ENCODE measurements at regions not wholly inside any gene's neighbourhood (a gene's known extent, or its start where the extent isn't known, plus 50 kb on each side); places are given as distances from the start of the nearest gene placed in this dataset.

DNA sequence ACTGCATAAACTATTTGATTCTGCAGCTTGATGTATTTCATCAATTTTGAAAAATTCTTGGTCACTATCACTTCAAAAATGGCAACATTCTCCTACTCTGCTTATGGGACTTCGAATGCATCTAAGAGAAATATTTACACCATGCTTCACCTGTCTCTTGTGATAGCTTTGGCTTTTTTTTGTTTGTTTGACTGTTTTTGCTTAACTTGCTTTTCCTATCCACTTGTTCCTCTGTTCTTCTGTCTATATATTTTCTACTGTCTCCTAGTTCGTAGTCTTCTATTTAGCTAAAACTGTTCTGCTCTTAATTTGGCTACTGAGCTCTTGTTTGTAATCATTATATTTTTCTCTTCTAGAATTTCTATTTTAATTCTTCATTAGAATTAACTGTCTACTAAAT, 94.4 kb downstream of the INHBA start:
- H3K9me3 ChIP-seq = no peaks in the 10 kb centered on the region
- H3K27ac ChIP-seq = no peak overlapping the region
- 91 to 92% methylated on average over 2 of the region's 2 CpGs for WGBS, 2 donors
- H3K27me3 ChIP-seq = no peaks in the 10 kb centered on the region
- no peaks in the 10 kb centered on the region for H3K4me1 ChIP-seq
- no peak for DNase-seq
- H3K36me3 ChIP-seq (ENCODE audit: low read depth, missing control alignments) = no peaks in the 10 kb centered on the region
- no peak overlapping the region for H3K4me3 ChIP-seq
- TF ChIP-seq POLR2A (IDR thresholded peaks at IDR 0.05) (no peak), CTCF (IDR thresholded peaks at IDR 0.05) (no peak)
- intact Hi-C loops (cut with DNase I; ENCODE audit: low total_unique reads) = no loop called here

- WGBS, 2 donors = 87 to 95% methylated on average over 1 of the region's 1 CpG
Measured at GRCh38 chr7:41603985-41604384, 98.9 kb downstream of the INHBA start.

DNA sequence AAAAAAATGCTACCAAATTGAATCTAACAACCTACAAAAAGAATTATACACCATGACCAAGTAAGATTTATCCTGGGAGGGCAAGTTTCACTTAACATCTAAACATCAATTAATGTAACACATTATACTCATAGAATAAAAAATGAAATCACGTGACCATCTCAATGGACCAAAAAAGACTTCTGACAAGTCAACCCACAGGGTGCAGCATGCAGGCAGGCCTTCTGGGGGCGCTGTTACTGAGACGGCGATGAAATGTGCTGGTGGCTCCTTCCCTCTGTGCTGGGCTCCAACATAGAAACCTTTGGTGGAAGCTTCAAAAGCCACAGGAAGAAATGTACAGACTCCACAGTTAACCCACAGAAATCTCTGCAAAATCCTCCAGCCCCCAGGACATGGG, 103.1 kb downstream of the INHBA start:
- WGBS, 2 donors = 60 to 62% methylated on average over 4 of the region's 4 CpGs
- no peaks in the 10 kb centered on the region for H3K36me3 ChIP-seq (ENCODE audit: low read depth, missing control alignments)
- no peak overlapping the region for H3K4me3 ChIP-seq

More at GRCh38 chr7:41603985-41604384, 98.9 kb downstream of the INHBA start:
- intact Hi-C loops (cut with DNase I; ENCODE audit: low total_unique reads) = no loop called here
- Histone ChIP-seq H3K27ac (no peak overlapping the region), H3K4me1 (no peaks in the 10 kb centered on the region), H3K9me3 (no peaks in the 10 kb centered on the region), H3K27me3 (no peaks in the 10 kb centered on the region), H3K36me3 (ENCODE audit: low read depth, missing control alignments) (no peaks in the 10 kb centered on the region), H3K4me3 (no peak overlapping the region)
- TF ChIP-seq CTCF (IDR thresholded peaks at IDR 0.05) (no peak), POLR2A (IDR thresholded peaks at IDR 0.05) (no peak)
- DNase-seq = no peak

GRCh38 chr7:41592794-41593193, 110.1 kb downstream of the INHBA start:
- no peaks in the 10 kb centered on the region for H3K9me3 ChIP-seq

More for the DNA sequence above, 103.1 kb downstream of the INHBA start:
- no peaks in the 10 kb centered on the region for H3K9me3 ChIP-seq
- no peaks in the 10 kb centered on the region for H3K27me3 ChIP-seq
- H3K4me1 ChIP-seq = no peaks in the 10 kb centered on the region
- no peak overlapping the region for H3K27ac ChIP-seq
- intact Hi-C loops (cut with DNase I; ENCODE audit: low total_unique reads) = no loop called here
- no peak for TF ChIP-seq POLR2A (IDR thresholded peaks at IDR 0.05)
- peak in 1 of 3 experiments; percentile 14 for TF ChIP-seq CTCF (IDR thresholded peaks at IDR 0.05)
- DNase-seq = peak; percentile 23

More at GRCh38 chr7:41592794-41593193, 110.1 kb downstream of the INHBA start:
- no peak overlapping the region for H3K4me3 ChIP-seq
- TF ChIP-seq CTCF (IDR thresholded peaks at IDR 0.05) (no peak), POLR2A (IDR thresholded peaks at IDR 0.05) (no peak)
- DNase-seq = no peak
- no peak overlapping the region for H3K27ac ChIP-seq
- H3K36me3 ChIP-seq (ENCODE audit: low read depth, missing control alignments) = no peaks in the 10 kb centered on the region
- intact Hi-C loops (cut with DNase I; ENCODE audit: low total_unique reads) = no loop called here
- no peaks in the 10 kb centered on the region for H3K4me1 ChIP-seq
- H3K27me3 ChIP-seq = no peaks in the 10 kb centered on the region
